ENCODE measurements at regions not wholly inside any gene's neighbourhood (a gene's known extent, or its start where the extent isn't known, plus 50 kb on each side); places are given as distances from the start of the nearest gene placed in this dataset.
"Not testable (repeated sequence)": the region's sequence is repeated elsewhere in the genome, so short reads cannot be mapped to it uniquely, and the experiment has no call there.

DNA sequence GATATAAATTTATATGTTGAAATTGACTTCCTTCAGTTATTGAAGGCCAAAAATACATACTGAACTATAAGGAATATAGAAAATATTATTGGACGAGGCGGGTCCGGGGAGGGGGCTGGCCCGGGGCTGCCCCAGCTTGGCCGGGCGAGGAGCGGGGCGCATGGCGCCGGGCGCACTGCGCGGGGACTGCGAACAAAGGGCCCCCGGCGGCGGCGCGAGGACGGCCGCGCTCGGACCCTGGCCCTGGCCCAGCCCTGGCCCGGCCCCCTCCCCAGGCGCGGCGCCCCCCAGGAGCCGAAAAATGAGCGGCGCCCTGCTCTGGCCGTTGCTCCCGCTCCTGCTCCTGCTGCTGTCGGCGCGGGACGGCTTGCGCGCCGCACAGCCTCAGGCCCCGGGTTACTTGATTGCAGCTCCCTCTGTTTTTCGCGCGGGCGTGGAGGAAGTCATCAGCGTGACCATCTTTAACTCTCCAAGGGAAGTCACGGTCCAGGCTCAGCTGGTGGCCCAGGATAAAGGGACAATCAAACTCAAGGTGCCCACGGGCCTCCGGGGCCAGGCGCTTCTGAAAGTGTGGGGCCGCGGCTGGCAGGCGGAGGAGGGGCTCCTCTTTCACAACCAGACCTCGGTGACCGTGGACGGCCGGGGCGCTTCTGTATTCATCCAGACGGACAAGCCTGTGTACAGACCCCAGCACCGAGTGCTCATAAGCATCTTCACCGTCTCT, 1247.6 kb upstream of the PHF14 start:
- not testable (repeated sequence) for DNase-seq

DNA sequence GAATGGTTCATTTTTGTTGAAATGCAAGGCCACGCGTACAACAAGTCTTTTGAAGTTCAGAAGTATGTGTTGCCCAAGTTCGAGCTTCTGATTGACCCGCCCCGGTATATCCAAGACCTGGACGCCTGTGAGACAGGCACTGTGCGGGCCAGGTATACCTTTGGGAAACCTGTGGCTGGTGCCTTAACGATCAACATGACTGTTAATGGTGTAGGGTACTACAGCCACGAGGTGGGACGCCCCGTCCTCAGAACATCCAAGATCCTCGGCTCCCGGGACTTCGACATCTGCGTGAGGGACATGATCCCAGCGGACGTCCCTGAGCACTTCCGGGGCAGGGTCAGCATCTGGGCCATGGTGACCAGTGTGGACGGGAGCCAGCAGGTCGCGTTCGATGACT, 1246.9 kb upstream of the PHF14 start:
- not testable (repeated sequence) for DNase-seq

DNA sequence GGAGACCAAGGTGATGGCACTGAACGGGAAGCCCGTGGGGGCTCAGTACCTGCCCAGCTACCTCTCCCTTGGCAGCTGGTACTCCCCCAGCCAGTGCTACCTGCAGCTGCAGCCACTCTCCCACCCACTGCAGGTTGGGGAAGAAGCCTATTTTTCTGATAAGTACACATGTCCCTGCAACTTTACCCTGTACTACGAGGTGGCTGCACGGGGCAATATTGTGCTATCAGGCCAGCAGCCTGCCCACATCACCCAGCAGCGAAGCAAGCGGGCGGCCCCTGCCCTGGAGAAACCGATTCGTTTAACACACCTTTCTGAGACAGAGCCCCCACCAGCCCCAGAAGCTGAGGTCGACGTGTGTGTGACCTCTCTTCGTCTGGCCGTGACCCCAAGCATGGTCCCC, 1246.2 kb upstream of the PHF14 start:
- DNase-seq = not testable (repeated sequence)

DNA sequence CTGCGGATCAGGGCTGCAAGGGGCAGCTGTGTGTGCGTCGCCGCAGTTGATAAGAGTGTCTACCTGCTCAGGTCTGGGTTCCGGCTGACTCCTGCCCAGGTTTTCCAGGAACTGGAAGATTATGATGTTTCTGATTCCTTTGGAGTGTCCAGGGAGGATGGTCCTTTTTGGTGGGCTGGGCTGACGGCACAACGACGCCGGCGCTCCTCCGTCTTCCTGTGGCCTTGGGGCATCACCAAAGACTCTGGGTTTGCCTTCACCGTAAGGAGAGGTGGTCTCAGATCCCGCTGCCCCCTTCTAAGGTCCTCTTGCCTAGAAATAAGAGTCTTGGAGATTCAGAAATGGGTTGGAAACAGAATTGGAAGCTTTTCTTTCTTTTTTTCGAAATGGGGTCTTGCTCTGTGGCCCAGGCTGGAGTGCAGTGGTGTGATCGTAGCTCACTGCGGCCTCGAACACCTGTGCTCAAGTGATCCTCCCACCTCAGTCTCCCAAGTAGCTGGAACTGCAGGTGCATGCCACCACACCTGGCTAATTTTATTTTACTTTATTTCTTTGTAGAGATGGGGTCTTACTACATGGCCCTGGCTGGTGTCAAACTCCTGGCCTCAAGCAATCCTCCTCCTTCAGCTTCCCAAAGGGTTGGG, 1245.5 kb upstream of the PHF14 start:
- DNase-seq = not testable (repeated sequence)

DNA sequence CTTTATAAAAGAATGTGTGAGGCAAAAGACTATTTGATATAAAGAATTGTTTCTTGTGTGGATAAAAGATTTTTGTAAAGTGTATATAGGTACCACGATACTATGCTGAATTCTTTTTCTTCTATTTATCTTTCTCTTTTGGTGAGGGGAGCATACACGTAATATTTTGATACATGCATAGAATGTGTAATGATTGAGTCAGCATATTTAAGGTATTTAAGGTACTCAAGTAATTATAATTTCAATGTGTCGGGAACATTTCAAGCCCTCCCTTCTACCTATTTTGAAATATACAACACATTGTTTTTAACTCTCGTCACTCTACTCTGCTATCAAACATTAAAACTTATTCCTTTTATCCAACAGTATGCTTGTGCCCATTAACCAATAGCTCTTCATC, 1221.6 kb upstream of the PHF14 start:
- no peak for DNase-seq

DNA sequence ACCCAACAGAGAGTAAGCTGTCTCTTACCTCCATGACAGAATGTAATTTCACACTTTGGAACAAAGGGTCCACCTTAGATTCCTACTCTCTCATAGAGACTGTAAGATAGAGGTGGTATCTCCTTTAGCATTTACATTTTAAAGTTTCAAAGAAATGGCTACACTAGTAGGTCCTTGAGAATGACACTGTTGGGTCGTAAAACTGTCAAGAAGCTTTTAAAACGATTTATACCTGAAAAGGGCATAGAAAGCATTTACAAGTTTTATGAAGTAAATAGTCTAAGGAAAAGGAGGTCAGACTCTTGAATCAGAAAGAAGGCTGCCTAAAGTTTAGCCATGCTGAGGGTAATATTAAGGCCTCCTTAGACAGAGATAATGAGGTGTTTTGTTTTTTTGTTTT, 1212.4 kb upstream of the PHF14 start:
- DNase-seq = no peak

DNA sequence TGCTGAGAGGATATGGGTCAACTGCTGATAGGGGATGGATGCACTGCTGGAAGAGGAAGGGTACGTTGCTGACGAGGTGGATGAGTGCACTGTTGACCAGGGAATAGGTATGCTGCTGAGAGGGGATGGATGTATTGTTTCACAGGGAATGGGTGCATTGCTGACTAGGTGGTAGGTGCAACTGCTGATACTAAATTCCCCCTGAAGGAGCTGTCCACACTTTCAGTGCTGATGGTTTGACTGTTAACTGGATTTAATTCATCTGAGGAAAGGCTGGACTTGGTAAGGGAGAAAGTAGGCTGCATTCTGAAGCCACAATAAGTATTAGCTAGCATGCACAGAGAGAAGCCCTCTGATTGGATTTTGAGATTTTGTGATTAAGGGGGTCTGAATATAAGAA, 1196.8 kb upstream of the PHF14 start:
- DNase-seq = no peak

DNA sequence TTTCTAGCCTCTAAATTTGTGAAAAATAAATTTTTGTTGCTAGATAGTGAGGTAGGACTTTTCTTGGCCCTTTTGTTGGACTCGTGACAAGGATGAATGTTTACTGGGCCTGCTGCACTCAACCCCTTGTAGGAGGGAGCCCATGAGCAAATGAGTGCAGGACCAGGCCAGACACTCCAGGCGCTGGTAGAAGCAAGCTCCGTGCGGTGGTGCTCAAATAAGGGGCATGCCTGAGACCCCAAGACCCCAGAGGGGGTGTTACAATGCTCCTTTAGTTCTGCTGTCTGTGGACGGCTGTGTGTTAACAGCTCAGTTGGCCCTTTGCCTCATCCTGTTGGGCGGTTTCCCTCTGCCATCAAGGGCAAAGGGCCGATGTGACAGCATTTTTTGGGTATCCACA, 1195.3 kb upstream of the PHF14 start:
- no peak for DNase-seq

DNA sequence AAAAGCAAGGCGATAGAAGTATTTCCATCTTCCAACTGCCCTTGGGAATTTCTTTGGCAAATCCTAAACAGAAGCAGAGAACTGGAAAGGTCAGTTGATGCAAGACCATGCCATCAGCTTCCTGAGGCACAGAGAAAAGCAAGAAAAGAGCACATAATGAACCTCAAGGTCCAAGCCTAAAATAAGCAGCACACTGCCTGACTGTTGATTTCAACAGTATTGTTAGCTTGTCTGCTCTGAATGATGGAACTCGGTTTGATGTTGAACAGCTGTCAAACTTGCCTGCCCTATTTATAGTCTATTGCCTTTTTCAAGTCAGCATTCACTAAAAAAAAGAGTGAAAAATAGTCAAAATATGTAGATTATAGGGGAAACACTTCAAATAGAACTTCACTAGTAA, 1192.0 kb upstream of the PHF14 start:
- DNase-seq = no peak

DNA sequence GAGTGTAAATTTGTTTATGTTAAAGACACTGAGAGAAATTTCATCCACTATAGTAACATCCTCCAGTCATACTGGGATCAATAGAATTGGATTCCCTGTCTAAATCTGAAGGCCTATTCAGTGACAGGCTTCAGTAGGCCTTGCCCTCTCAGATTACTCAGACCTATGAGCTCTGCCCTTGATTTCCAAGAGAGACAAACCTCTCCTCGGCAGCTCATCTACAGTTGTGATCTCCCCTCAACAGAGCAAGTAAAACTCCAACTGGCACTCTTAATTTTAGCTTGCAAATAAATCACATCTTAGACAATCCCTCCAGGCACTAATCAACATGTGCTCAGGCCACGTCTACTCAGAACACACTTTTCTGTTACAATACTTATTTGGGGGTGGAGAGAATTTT, 1191.4 kb upstream of the PHF14 start:
- no peak for DNase-seq

DNA sequence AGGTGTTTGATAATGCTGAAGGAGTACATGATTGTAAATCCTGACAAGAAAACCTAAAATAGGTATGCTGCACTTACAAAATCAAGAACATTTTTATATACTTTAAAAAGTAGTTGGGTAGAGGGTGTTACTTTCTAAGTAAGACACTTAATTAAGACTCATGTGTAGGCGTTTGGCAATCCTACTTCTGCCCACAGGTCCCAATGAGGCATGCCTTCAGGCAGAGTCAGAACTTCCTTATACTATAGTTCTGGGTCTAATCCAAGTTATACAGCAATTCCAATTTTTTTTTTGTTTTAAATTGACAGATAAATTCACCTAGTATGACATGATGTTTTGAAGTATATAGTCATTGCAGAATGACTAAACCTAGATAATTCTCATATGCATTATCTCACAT, 1188.5 kb upstream of the PHF14 start:
- DNase-seq = no peak

DNA sequence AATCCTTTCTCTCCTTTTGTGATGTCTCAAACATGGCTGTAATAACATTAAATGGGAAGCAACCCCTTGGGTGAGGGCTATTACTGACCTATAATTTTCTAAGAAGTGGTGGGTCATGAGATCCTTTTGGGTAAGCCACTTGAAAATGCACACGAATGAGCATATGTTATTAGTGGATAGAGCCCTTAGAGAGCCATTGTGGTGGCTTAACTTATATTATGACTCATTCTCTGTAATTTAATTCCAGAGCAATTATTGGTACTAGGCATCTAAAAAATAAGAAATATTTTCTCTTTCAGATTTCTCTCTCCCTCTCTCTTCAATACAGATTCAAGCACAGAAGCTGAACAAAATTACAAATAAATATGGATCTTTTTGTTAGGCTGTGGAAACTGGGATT, 1177.4 kb upstream of the PHF14 start:
- no peak for DNase-seq

DNA sequence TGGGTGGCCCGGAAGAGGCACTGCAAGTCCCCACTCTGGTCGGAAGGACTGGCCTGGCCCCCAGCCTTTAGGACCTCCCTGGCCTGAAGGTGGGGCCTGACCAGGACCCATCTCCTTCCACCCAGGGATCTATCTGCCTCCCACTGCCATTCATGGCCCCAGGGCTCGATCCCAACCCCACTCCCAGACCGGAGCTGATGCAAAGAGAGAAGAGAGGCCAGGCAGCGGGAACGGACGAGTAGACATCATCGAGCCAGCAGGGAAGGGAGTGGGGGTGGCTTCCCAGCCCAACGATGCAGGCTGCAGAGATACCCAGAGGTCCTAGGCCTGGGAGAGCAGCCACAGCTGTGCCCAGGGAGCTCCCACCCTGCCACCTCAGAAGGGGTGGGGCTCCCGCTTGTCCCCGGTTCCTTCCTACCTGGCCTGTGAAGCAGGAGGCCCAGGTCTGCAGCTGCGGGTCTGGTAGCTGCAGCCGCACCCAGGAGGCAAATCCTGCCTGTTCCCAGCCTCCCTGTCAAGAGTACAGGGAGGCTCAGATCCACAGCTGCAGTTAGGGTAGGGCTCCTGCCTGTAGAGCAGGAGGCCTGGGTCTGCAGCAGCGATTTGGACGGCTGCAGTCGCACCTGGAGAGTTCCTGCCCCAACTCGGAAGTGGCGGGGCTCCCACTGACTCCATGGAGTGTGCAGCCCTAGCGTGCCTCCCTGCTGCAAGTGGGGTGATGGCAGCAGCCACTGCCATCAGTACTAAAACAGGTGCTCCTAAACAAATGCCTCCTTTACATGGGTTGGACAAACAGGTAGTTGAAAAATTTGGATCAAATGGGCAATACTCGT, 1151.0 kb upstream of the PHF14 start:
- DNase-seq = no peak

DNA sequence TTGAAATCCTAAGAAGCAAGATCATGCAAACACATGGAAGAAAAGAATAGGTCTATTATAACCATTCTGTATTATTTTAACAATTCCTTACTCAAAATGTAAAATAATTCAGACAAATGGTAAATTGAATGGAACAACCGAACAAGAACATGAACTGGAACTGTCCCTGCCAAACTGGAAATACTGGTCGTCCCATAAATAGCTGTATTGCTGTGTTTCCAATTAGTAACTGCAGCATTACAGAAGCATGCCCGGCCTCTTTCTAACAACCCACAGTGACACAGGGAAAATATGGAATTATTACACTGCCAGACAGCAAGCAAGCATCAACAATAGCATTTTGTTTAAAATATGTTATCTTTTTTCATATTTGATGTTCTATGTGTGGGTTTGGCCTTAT, 1138.5 kb upstream of the PHF14 start:
- no peak for DNase-seq

DNA sequence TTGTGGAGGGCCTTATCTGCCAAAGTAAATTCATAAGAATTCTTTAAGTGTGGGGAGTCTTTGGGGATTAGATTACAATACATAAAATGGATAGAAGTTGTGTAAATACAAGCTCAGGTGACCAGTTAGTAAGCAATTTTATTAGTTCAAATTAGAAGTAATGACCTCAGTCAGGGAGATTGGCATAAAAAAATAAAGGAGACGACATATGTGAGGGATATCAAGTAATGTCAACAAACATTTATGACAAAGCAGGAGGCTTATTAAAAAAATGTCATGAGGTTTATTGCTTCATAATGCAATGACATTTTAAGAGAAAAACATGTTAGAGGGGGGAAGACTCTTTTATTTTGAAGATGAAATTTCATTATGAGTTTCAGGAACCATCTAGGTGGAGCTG, 1137.0 kb upstream of the PHF14 start:
- DNase-seq = no peak

DNA sequence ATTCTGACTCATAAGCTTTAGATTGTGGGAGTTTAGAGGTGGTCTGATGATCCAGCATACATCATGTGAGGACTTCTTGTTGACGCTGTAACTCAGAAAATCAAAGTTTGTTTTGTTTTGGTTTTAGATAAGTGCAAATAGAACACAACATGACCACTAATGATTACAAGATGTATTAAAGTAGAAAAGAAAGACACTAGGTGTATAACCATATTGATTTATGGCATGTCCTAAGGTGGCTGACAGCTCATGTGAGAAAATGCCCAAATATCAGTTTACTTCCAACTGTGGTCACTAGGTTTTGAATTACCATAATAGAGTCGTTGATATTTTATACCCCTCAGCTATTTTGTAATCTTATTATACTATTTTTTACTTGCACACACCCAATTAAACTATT, 1131.4 kb upstream of the PHF14 start:
- no peak for DNase-seq

DNA sequence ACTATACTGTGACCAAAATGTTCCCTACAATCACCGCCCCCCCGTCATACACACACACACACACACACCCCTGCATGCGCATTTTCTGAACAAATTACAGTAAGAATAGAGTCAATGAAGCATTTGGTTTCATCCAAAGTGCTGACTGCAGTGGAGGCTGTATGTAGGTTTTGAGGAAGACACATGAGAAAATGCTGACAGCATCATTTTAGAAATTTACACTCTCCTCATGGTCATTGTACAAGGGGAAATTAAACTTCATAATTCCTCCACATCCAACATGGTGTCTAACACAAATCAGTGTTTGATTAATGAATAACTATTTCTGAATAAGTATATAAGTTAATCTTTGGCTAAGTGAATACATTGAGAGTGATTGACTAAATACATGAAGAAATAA, 1126.8 kb upstream of the PHF14 start:
- DNase-seq = no peak

DNA sequence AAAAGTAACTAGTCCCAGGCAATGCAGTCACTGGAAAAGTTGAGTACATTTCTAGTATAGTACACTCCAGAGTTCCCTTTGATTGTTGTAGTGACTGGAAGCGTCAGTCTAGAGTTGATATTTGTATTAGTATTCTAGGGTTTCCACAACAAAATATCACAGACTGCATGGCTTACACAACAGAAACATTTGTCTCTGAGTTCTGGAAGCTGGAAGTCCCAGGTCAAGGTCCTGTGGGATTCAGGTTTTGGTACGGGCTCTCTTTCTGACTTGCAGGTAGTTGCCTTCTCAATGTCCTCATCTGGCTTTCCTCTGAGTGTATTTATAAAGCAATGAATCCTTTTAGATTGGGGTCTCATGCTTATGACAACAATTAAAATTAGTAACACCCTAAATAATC, 1119.1 kb upstream of the PHF14 start:
- DNase-seq = no peak

DNA sequence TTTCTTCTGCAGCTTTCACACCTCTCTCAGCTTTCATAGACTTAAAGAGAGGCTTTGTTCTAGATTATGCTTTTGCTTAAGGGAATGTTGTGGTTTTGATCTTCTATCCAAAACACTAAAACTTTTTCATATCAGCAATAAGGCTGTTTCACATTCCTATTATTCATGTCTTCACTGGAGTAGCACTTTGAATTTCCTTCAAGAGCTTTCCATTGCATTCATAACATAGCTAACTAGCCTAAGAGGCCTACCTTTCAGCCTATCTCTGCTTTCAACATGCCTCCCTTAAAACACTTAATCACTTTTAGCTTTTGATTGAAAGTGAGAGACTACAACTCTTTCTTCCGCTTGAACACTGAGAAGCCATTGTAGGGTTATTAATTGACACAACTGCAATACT, 1117.0 kb upstream of the PHF14 start:
- DNase-seq = no peak

DNA sequence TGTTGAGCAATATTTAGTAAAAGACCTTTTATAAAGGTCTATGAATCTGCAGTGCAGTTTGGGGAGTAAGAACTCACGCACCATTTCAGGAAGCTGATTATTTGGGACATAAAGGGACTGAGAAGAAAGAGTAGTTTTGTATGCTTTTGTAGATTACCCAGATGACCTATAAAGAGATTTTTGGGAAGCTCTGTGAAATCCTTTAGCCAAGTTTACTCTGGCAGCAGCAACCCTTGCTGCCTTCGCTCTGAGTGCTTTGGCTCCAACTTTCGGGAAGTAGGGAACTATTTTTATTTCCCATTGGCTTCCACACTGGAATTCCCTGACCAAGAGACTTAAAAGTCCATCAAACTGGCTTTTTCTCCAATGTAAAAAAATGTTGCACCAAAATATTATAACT, 1110.1 kb upstream of the PHF14 start:
- DNase-seq = no peak

DNA sequence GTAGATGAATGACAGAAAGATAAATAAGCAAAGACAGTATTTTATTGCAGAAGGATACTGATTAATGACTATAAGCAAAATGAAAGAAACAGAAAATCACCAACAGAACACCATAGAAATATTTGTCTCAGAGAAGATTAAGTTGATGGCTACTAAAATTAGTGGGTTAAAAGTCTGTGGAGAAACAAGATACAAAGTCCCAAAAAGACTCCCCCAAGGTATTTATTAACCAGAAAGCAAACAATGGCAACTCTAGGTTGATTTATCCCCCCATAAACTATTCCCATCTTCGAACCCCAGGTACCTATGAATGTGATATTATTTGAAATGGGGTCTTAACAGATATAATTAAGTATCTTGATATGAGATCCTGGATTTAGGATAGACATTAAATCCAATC, 1104.5 kb upstream of the PHF14 start:
- DNase-seq = no peak

DNA sequence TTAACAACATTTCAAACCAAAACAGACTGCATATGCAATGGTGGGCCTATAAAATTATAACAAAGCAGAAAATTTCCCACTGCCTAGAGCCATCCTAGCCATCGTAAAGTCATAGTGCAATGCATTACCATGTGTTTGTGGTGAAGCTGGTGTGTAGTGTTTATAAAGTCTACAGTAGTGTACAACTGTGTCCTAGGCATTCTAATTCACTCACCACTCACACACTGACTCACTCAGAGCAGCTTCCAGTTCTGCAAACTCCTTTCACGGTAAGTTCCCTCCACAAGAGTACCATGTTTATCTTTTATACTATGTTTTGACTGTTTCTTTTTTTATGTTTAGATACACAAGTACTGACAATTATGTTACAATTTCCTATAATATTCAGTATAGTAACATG, 1104.1 kb upstream of the PHF14 start:
- no peak for DNase-seq

DNA sequence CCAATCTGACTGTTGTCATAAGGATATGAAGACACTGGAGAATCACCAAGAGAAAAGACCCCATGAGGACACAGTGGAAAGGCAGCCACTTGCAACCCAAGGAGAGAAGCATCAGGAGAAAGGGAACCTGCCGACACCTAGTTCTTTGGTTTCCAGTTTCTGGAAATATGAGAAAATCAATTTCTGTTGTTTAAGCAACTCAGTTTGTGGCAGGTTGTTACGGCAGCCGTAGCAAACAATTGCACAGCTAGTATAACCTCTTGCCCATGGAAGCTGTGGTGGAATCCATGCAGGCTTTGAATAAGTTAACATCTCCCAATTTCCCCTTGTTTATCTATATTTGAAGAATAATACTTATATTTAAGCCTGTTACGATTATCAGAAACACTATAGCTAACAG, 1103.0 kb upstream of the PHF14 start:
- DNase-seq = no peak

DNA sequence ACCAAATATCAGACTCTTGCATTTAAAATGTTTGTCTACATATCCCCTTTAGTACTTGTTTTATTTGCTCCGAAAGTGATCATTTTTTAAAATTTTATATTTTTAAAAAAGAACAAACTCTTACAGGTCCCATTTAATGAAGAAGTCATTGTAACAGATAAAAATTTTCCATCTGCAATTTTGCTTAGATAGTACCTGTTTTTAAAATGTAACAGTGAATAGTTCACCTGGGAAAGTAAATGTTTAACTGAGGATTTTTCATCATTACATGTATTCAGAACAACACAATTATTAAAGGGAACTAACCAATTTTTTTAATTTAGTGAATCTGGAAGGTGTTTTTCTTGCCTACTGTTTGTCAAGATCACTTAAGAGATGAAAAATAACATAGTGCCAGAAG, 1099.5 kb upstream of the PHF14 start:
- no peak for DNase-seq

Data from NCI-H526 treated with DMSO at 0.1 percent for 48 hours (cell line).